BJ (cell line): ENCODE measurements at regions not wholly inside any gene's neighbourhood (a gene's known extent, or its start where the extent isn't known, plus 50 kb on each side); places are given as distances from the start of the nearest gene placed in this dataset.

Source experiments
- CTCF ChIA-PET: fragments of 350-600 bp; formaldehyde crosslinking; extraction: SDS; loops from one replicate; lab custom pipeline; 2021; ENCODE audit warnings: antibody characterized with exemption, inconsistent platforms; lab: Yijun Ruan, JAX
- POLR2A ChIA-PET: fragments of 300-600 bp; sonication (Branson Sonifier 250); formaldehyde crosslinking; extraction: SDS; loops from one replicate; lab custom pipeline; 2021; ENCODE audit warnings: antibody characterized with exemption; lab: Charles Lee
- DNase-seq: peaks from one replicate; pipeline ENCODE4 v3.0.0-alpha.2; 2011; ENCODE audit warnings: low read depth
- H3K27me3 ChIP-seq: 2 replicates; pipeline ENCODE4 v1.6.0; 2011; ENCODE audit warnings: low read length; ENCODE audit not compliant: control insufficient read depth, insufficient read depth
- H3K36me3 ChIP-seq: 2 replicates; pipeline ENCODE4 v1.5.1; 2011; ENCODE audit warnings: low read length; ENCODE audit not compliant: control insufficient read depth, insufficient read depth
- H3K4me3 ChIP-seq: 2 replicates; pipeline ENCODE4 v1.5.1; 2011; ENCODE audit warnings: low read depth, mild to moderate bottlenecking, control low read depth, low read length
- CTCF ChIP-seq: IDR thresholded peaks from 2 replicates; pipeline ENCODE4 v1.5.1; 2011; ENCODE audit warnings: low read depth, mild to moderate bottlenecking, control low read depth, inconsistent platforms, low read length, moderate library complexity; ENCODE audit not compliant: insufficient read depth

- Histone ChIP-seq H3K27me3 (no peaks in the 10 kb centered on the region), H3K36me3 (no peaks in the 10 kb centered on the region), H3K4me3 (no peak overlapping the region)
- ChIA-PET CTCF (no interaction called here), POLR2A (no interaction called here)
- DNase-seq, result no peak
- TF ChIP-seq CTCF, result no peak
Observed at GRCh38 chr21:16928439-16928838, 584.4 kb upstream of the CXADR start.

- no peaks in the 10 kb centered on the region for H3K27me3 ChIP-seq
- CTCF ChIA-PET, result no interaction called here
- H3K36me3 ChIP-seq, result no peaks in the 10 kb centered on the region
- no peak overlapping the region for H3K4me3 ChIP-seq
- POLR2A ChIA-PET, result no interaction called here
- TF ChIP-seq CTCF, result no peak
- DNase-seq, result no peak
Observed at GRCh38 chr21:16932314-16932713, 580.5 kb upstream of the CXADR start.

GRCh38 chr21:16942703-16943102 lies 570.1 kb upstream of the CXADR start:
- peak; percentile 56 for TF ChIP-seq CTCF
- no peaks in the 10 kb centered on the region for H3K27me3 ChIP-seq
- ChIA-PET CTCF (interaction anchor here (1.0 kb wide), 1 partner anchor 16 kb away, joined by 3 read pairs; no protein-coding TSS in a partner anchor), POLR2A (no interaction called here)
- DNase-seq, result no peak
- no peak overlapping the region for H3K4me3 ChIP-seq
- H3K36me3 ChIP-seq, result no peaks in the 10 kb centered on the region

GRCh38 chr21:16943231-16943630 lies 569.6 kb upstream of the CXADR start:
- Histone ChIP-seq H3K4me3 (no peak overlapping the region), H3K36me3 (no peaks in the 10 kb centered on the region), H3K27me3 (no peaks in the 10 kb centered on the region)
- ChIA-PET POLR2A (no interaction called here), CTCF (interaction anchor here (1.0 kb wide), 1 partner anchor 15 kb away, joined by 3 read pairs; no protein-coding TSS in a partner anchor)
- no peak for TF ChIP-seq CTCF
- DNase-seq, result no peak

- ChIA-PET POLR2A (no interaction called here), CTCF (no interaction called here)
- no peak for DNase-seq
- Histone ChIP-seq H3K36me3 (no peaks in the 10 kb centered on the region), H3K27me3 (no peaks in the 10 kb centered on the region), H3K4me3 (no peak overlapping the region)
- no peak for TF ChIP-seq CTCF
Observed at GRCh38 chr21:16945580-16945979, 567.3 kb upstream of the CXADR start.
